GM19463 (cell line): ENCODE measurements at regions not wholly inside any gene's neighbourhood (a gene's known extent, or its start where the extent isn't known, plus 50 kb on each side); places are given as distances from the start of the nearest gene placed in this dataset.
A peak's percentile ranks its signal among the peaks of the same experiment; 100 is the strongest.

Experiments used
- ATAC-seq: cut with Tn5 transposase; IDR thresholded peaks from one replicate; pipeline ENCODE4 v1.9.1; 2021; ENCODE audit warnings: mild to moderate bottlenecking, moderate library complexity; ENCODE audit not compliant: unreplicated experiment

- ATAC-seq: no peak
These were observed 579.0 kb downstream of the EPHA7 start for GRCh38 chr6:92840246-92840930.

- ATAC-seq: no peak
These were observed 590.6 kb downstream of the EPHA7 start for GRCh38 chr6:92828788-92829187.

- ATAC-seq: no peak
These were observed 592.3 kb downstream of the EPHA7 start for GRCh38 chr6:92827104-92827503.

GRCh38 chr6:92826633-92827032 lies 592.7 kb downstream of the EPHA7 start:
- ATAC-seq: no peak

GRCh38 chr6:92822222-92822621 lies 597.1 kb downstream of the EPHA7 start:
- ATAC-seq: no peak

- no peak for ATAC-seq
These were observed 598.8 kb downstream of the EPHA7 start for GRCh38 chr6:92820601-92821000.

GRCh38 chr6:92810913-92811312 lies 608.4 kb downstream of the EPHA7 start:
- peak; percentile 99 for ATAC-seq

GRCh38 chr6:92806254-92806653 lies 613.1 kb downstream of the EPHA7 start:
- ATAC-seq: no peak

GRCh38 chr6:92791403-92791802 lies 628.0 kb downstream of the EPHA7 start:
- ATAC-seq: no peak

GRCh38 chr6:92790381-92790780 lies 629.0 kb downstream of the EPHA7 start:
- no peak for ATAC-seq

- ATAC-seq: no peak
These were observed 635.1 kb downstream of the EPHA7 start for GRCh38 chr6:92784235-92784634.

- ATAC-seq: no peak
These were observed 639.6 kb downstream of the EPHA7 start for GRCh38 chr6:92779746-92780145.

GRCh38 chr6:92777146-92777740 lies 642.1 kb downstream of the EPHA7 start:
- peak; percentile 62 for ATAC-seq

- ATAC-seq: no peak
These were observed 648.8 kb downstream of the EPHA7 start for GRCh38 chr6:92770540-92770939.

- ATAC-seq: no peak
These were observed 652.3 kb downstream of the EPHA7 start for GRCh38 chr6:92767101-92767500.

- ATAC-seq: no peak
These were observed 655.7 kb downstream of the EPHA7 start for GRCh38 chr6:92763680-92764079.

GRCh38 chr6:92763274-92763584 lies 656.1 kb downstream of the EPHA7 start:
- ATAC-seq: no peak

- ATAC-seq: no peak
These were observed 656.7 kb downstream of the EPHA7 start for GRCh38 chr6:92762443-92763273.

GRCh38 chr6:92759178-92759577 lies 660.2 kb downstream of the EPHA7 start:
- no peak for ATAC-seq

GRCh38 chr6:92757925-92758324 lies 661.4 kb downstream of the EPHA7 start:
- ATAC-seq: no peak

- no peak for ATAC-seq
These were observed 662.4 kb downstream of the EPHA7 start for GRCh38 chr6:92756912-92757311.

- ATAC-seq: no peak
These were observed 665.4 kb downstream of the EPHA7 start for GRCh38 chr6:92753956-92754355.
